Endothelial cell of umbilical vein (primary cell): ENCODE measurements at regions not wholly inside any gene's neighbourhood (a gene's known extent, or its start where the extent isn't known, plus 50 kb on each side); places are given as distances from the start of the nearest gene placed in this dataset.

ENCODE experiments used
- BruUV-seq: library from RNA; stranded (reverse); fragments of 400-500 nt; replicated peaks from 2 replicates; lab custom pipeline; 2021; lab: Mats Ljungman, UMichigan
- CTCF ChIA-PET: fragments of 300-600, 350-600 bp; sonication (Branson Sonifier 250); formaldehyde crosslinking; loops from one replicate; lab custom pipeline; 2021; ENCODE audit warnings: antibody characterized with exemption, inconsistent platforms; lab: Charles Lee
- POLR2A ChIA-PET: fragments of 300-600, 350-600 bp; sonication (Branson Sonifier 250); formaldehyde crosslinking; loops from one replicate; lab custom pipeline; 2021; ENCODE audit warnings: antibody characterized with exemption, inconsistent platforms; lab: Charles Lee
- DNase-seq: peaks from one replicate; pipeline ENCODE4 v3.0.0-alpha.2; 2011; ENCODE audit warnings: low read depth, low spot score
- FAIRE-seq: peaks from 2 replicates; lab custom pipeline; 2011; peaks lifted over from hg19 to GRCh38; lab: Jason Lieb, UNC
- H2AFZ ChIP-seq: 2 replicates; pipeline ENCODE4 v1.6.0; 2012; ENCODE audit warnings: low read depth, low read length, control low read depth, inconsistent platforms
- H3K27ac ChIP-seq: 2 replicates; pipeline ENCODE4 v1.5.1; 2011; ENCODE audit warnings: low read depth, mild to moderate bottlenecking, control low read depth, low read length, moderate library complexity; ENCODE audit not compliant: insufficient read depth
- H3K27me3 ChIP-seq, 2 experiments: 2 replicates each; pipeline versions ENCODE4 v1.6.0 to v1.6.1; 2011; ENCODE audit warnings: low read length in 2 of 2, mixed read lengths in 1 of 2; ENCODE audit not compliant: control insufficient read depth in 2 of 2, insufficient read depth in 2 of 2
- H3K36me3 ChIP-seq, 2 experiments: 2 replicates in 1 of 2; 3 replicates in 1 of 2; pipeline ENCODE4 v1.5.1; 2011; ENCODE audit warnings: low read length in 2 of 2, mild to moderate bottlenecking in 1 of 2, moderate library complexity in 1 of 2; ENCODE audit not compliant: control insufficient read depth in 2 of 2, insufficient read depth in 2 of 2; ENCODE audit errors: extremely low read depth in 1 of 2
- H3K4me1 ChIP-seq: 3 replicates; pipeline ENCODE4 v1.5.1; 2011; ENCODE audit warnings: mild to moderate bottlenecking, low read length; ENCODE audit not compliant: control insufficient read depth, insufficient read depth; ENCODE audit errors: extremely low read depth
- H3K4me2 ChIP-seq: 2 replicates; pipeline ENCODE4 v1.6.1; 2011; ENCODE audit warnings: low read length, control low read depth, mixed read lengths; ENCODE audit not compliant: insufficient read depth
- H3K4me3 ChIP-seq, 3 experiments: fragments of 200-600 bp in 1 of 3; sonication (generic), shearing (Covaris generic) in 1 of 3; replicated peaks in 1 of 3; 2 replicates each; pipeline ENCODE4 v1.5.1; 2011 to 2016; ENCODE audit warnings: control low read depth in 3 of 3, low read length in 3 of 3, mild to moderate bottlenecking in 2 of 3, inconsistent platforms in 1 of 3, low read depth in 1 of 3, moderate library complexity in 1 of 3; ENCODE audit not compliant: insufficient read depth in 1 of 3
- H3K79me2 ChIP-seq: 2 replicates; pipeline ENCODE4 v1.6.0; 2012; ENCODE audit warnings: low read length, inconsistent platforms; ENCODE audit not compliant: control insufficient read depth, insufficient read depth
- H3K9ac ChIP-seq: replicated peaks from 2 replicates; pipeline ENCODE3; 2011; ENCODE audit warnings: low read length, control low read depth; ENCODE audit not compliant: insufficient read depth; ENCODE audit errors: extremely low read depth
- H3K9me1 ChIP-seq: replicated peaks from 3 replicates; pipeline ENCODE4 v1.6.0; 2011; ENCODE audit warnings: mild to moderate bottlenecking, low read length; ENCODE audit not compliant: control insufficient read depth, insufficient read depth; ENCODE audit errors: extremely low read depth
- H3K9me3 ChIP-seq: replicated peaks from 2 replicates; pipeline ENCODE4 v1.5.1; 2012; ENCODE audit warnings: low read length, inconsistent platforms; ENCODE audit not compliant: control insufficient read depth, insufficient read depth
- H4K20me1 ChIP-seq: replicated peaks from 2 replicates; pipeline ENCODE3; 2011; ENCODE audit warnings: mild to moderate bottlenecking, low read length; ENCODE audit not compliant: control insufficient read depth, insufficient read depth; ENCODE audit errors: extremely low read depth
- CTCF ChIP-seq, 2 donors: IDR thresholded peaks; 1 replicate in 1 of 2; 2 replicates in 1 of 2; pipeline ENCODE4 v1.5.1; 2011; ENCODE audit warnings: low read length in 2 of 2, mild to moderate bottlenecking in 2 of 2, moderate library complexity in 2 of 2, control low read depth in 1 of 2, inconsistent platforms in 1 of 2, low read depth in 1 of 2; ENCODE audit not compliant: insufficient read depth in 1 of 2; ENCODE audit errors: extremely low read depth in 1 of 2
- EZH2 ChIP-seq: IDR thresholded peaks from 2 replicates; pipeline ENCODE4 v1.6.1; 2012; ENCODE audit warnings: borderline replicate concordance, low read depth, mild to moderate bottlenecking, moderate library complexity, low read length, inconsistent platforms; ENCODE audit not compliant: severe bottlenecking
- FOS ChIP-seq: IDR thresholded peaks from 2 replicates; pipeline ENCODE4 v1.6.1; 2011; ENCODE audit warnings: mild to moderate bottlenecking, low read length, moderate library complexity, borderline replicate concordance; ENCODE audit not compliant: insufficient read depth
- GATA2 ChIP-seq: IDR thresholded peaks from 2 replicates; pipeline ENCODE4 v1.7.0; 2011; ENCODE audit warnings: low read depth, mild to moderate bottlenecking, moderate library complexity, mixed read lengths, low read length; ENCODE audit not compliant: insufficient read length, insufficient read depth
- JUN ChIP-seq: IDR thresholded peaks from 2 replicates; pipeline ENCODE4 v1.6.1; 2011; ENCODE audit warnings: borderline replicate concordance, low read depth; ENCODE audit not compliant: insufficient read length, insufficient read depth
- MAX ChIP-seq: IDR thresholded peaks from 2 replicates; pipeline ENCODE4 v1.6.1; 2011; ENCODE audit not compliant: insufficient read depth, insufficient read length
- MYC ChIP-seq: IDR thresholded peaks from one replicate; pipeline ENCODE4 v1.6.1; 2011; ENCODE audit warnings: mild to moderate bottlenecking, low read depth, low read length
- POLR2A ChIP-seq: IDR thresholded peaks from 2 replicates; pipeline ENCODE4 v1.6.1; 2012; ENCODE audit warnings: low read depth, mild to moderate bottlenecking, control low read depth, low read length
- POLR2AphosphoS5 ChIP-seq: IDR thresholded peaks from 2 replicates; pipeline ENCODE4 v1.6.1; 2012; ENCODE audit warnings: low read depth, mild to moderate bottlenecking, control low read depth, low read length, moderate library complexity; ENCODE audit not compliant: insufficient read depth
- dilution Hi-C: fragments of 300-500 bp; cut with MboI; formaldehyde crosslinking; loops from one replicate; pipeline ENCODE4 v1.15.0; 2019; ENCODE audit warnings: low sequenced_read_pairs; ENCODE audit not compliant: extremely low pct_ligation_motif_present
- intact Hi-C: fragments of 100-400 bp; cut with micrococcal nuclease; formaldehyde crosslinking; loops from one replicate; pipeline ENCODE4 v1.10.0; 2022

DNA sequence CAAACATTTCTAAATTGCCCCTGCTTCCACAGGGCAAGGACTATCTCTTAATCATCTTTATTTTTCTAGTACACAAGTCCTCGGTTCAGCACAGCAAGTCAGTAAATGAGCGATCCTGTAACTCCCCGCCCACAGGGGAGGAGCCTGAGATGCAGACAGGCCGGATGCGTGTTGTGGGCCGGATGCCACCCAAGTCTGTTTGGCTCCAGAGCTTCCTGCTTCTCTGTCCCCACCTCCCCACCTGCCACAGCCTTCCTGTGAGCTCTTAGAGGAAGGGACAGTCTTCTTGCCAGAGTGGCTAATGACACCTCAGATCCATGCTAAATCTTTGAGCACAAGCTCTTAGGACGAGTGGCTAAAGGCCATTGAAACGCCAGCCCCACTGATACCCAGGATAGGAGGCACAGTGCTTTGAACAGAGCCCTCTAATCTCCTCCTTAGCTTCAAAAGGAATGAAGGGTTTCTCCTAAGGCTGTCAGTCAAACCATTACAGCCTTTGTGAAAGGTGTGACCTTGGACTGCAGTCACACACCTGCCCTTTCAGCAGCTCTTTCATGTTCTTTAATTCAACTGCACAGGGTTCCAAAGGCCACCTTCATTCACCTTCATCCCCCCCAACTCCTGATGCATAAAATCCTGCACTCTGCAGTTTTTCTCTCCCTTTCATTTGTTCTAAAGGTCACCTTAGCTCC lies 264.3 kb downstream of the TFAP2C start:
- no peak for DNase-seq
- Histone ChIP-seq H3K27ac (no peak overlapping the region), H3K9ac (no peak overlapping the region), H3K27me3 (no peaks in the 10 kb centered on the region), H3K4me1 (no peaks in the 10 kb centered on the region), H3K79me2 (no peaks in the 10 kb centered on the region), H4K20me1 (no peaks in the 10 kb centered on the region), H2AFZ (no peak overlapping the region), H3K9me3 (peaks cover 2% of the 10 kb centered on the region), H3K4me2 (no peak overlapping the region), H3K36me3 (no peaks in the 10 kb centered on the region), H3K9me1 (no peaks in the 10 kb centered on the region), H3K4me3 (no peak overlapping the region)
- BruUV-seq: no TSS peak
- intact Hi-C loops (no loop called here), dilution Hi-C loops (no loop called here)
- CTCF ChIA-PET: no interaction called here
- POLR2A ChIA-PET: no interaction called here
- FAIRE-seq: no peak
- no peak for TF ChIP-seq CTCF (IDR thresholded peaks at IDR 0.05; ENCODE audit: extremely low read depth in 1 of 2, insufficient read depth in 1 of 2, low read depth in 1 of 2, low read length in 2 of 2)
- TF ChIP-seq EZH2: no peak
- no peak for TF ChIP-seq FOS
- TF ChIP-seq JUN: no peak
- no peak for TF ChIP-seq POLR2A
- no peak for TF ChIP-seq MYC
- no peak for TF ChIP-seq GATA2
- TF ChIP-seq MAX: no peak
- no peak for TF ChIP-seq POLR2AphosphoS5
